ENCODE measurements at regions not wholly inside any gene's neighbourhood (a gene's known extent, or its start where the extent isn't known, plus 50 kb on each side); places are given as distances from the start of the nearest gene placed in this dataset.

- H3K9ac ChIP-seq (ENCODE audit: low read length): no peak overlapping the region
- H3K9me2 ChIP-seq (replicated peaks; ENCODE audit: insufficient read depth, low read length): no peaks in the 10 kb centered on the region
- H3K79me2 ChIP-seq (ENCODE audit: low read length): no peaks in the 10 kb centered on the region
- H4K20me1 ChIP-seq (ENCODE audit: insufficient read depth, low read length): no peaks in the 10 kb centered on the region
- no peak overlapping the region for H3K4me2 ChIP-seq (ENCODE audit: low read depth, low read length)
- no peak for DNase-seq
- peaks cover 90% of the 10 kb centered on the region for H3K27me3 ChIP-seq (replicated peaks; ENCODE audit: insufficient read depth, low read length)
- no peaks in the 10 kb centered on the region for H3F3A ChIP-seq (ENCODE audit: insufficient read depth, low read length)
- TF ChIP-seq CTCF (IDR thresholded peaks at IDR 0.05; ENCODE audit: low read length) (no peak), EZH2phosphoT487 (IDR thresholded peaks at IDR 0.05; ENCODE audit: low read length) (no peak), EZH2 (optimal IDR thresholded peaks at IDR 0.05; ENCODE audit: low read depth, low read length) (no peak)
- H3K4me1 ChIP-seq (ENCODE audit: low read length): no peaks in the 10 kb centered on the region
- H3K27ac ChIP-seq (ENCODE audit: low read length): no peak overlapping the region
- no peaks in the 10 kb centered on the region for H3K36me3 ChIP-seq (replicated peaks; ENCODE audit: insufficient read depth, low read length)
- no peak overlapping the region for H2AFZ ChIP-seq (ENCODE audit: low read length)
- H3K9me3 ChIP-seq (replicated peaks; ENCODE audit: insufficient read depth, low read length): no peaks in the 10 kb centered on the region
- no peak overlapping the region for H3K4me3 ChIP-seq (ENCODE audit: low read length)
These were observed 164.3 kb upstream of the ZC3H12A start for GRCh38 chr1:37310064-37310463.

- TF ChIP-seq CTCF (IDR thresholded peaks at IDR 0.05; ENCODE audit: low read length) (no peak), EZH2 (optimal IDR thresholded peaks at IDR 0.05; ENCODE audit: low read depth, low read length) (no peak), EZH2phosphoT487 (IDR thresholded peaks at IDR 0.05; ENCODE audit: low read length) (no peak)
- Histone ChIP-seq H3K4me2 (ENCODE audit: low read depth, low read length) (no peak overlapping the region), H3K4me1 (ENCODE audit: low read length) (no peaks in the 10 kb centered on the region), H3K27me3 (replicated peaks; ENCODE audit: insufficient read depth, low read length) (peaks cover 90% of the 10 kb centered on the region), H4K20me1 (ENCODE audit: insufficient read depth, low read length) (no peaks in the 10 kb centered on the region), H3F3A (ENCODE audit: insufficient read depth, low read length) (no peaks in the 10 kb centered on the region), H3K9ac (ENCODE audit: low read length) (no peak overlapping the region), H3K36me3 (replicated peaks; ENCODE audit: insufficient read depth, low read length) (no peaks in the 10 kb centered on the region), H3K9me3 (replicated peaks; ENCODE audit: insufficient read depth, low read length) (no peaks in the 10 kb centered on the region), H3K4me3 (ENCODE audit: low read length) (no peak overlapping the region), H3K27ac (ENCODE audit: low read length) (no peak overlapping the region), H2AFZ (ENCODE audit: low read length) (no peak overlapping the region), H3K9me2 (replicated peaks; ENCODE audit: insufficient read depth, low read length) (no peaks in the 10 kb centered on the region), H3K79me2 (ENCODE audit: low read length) (no peaks in the 10 kb centered on the region)
- DNase-seq: no peak
These were observed 159.0 kb upstream of the ZC3H12A start for GRCh38 chr1:37315371-37315846.

DNA sequence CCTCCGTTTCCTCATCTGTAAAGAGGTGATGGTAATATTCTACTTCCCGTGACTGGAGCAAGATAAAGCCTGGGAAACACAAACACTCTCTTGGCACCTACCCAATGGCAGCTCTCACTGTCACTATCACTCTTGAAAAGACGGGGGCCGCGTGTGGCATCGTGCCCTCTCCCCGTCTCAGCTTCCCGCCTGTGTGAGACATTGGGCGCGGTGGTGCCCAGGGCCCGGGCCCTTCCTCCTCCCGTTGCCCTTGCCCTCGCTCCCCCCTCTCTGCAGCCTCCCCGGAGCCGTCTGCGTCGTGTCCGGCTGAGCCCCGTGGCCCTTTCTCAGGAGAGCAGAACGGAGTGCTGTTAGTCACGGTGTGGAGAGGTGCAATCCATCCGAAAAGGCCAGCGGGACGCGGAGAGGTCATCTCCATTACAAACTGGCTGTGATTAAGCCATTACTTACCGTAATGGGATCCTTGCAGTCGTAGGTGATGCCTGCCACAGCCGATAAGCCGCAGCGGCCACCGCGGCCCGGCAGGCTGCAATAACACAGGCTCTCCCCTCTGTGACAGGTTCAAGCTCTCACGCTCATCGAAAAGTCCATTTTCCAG is 156.4 kb upstream of the ZC3H12A start:
- peaks cover 97% of the 10 kb centered on the region for H3K27me3 ChIP-seq (replicated peaks; ENCODE audit: insufficient read depth, low read length)
- H3K9me3 ChIP-seq (replicated peaks; ENCODE audit: insufficient read depth, low read length): no peaks in the 10 kb centered on the region
- H3K4me1 ChIP-seq (ENCODE audit: low read length): no peaks in the 10 kb centered on the region
- TF ChIP-seq CTCF (IDR thresholded peaks at IDR 0.05; ENCODE audit: low read length) (no peak), EZH2phosphoT487 (IDR thresholded peaks at IDR 0.05; ENCODE audit: low read length) (no peak), EZH2 (optimal IDR thresholded peaks at IDR 0.05; ENCODE audit: low read depth, low read length) (no peak)
- H3K9me2 ChIP-seq (replicated peaks; ENCODE audit: insufficient read depth, low read length): no peaks in the 10 kb centered on the region
- no peaks in the 10 kb centered on the region for H4K20me1 ChIP-seq (ENCODE audit: insufficient read depth, low read length)
- H3K9ac ChIP-seq (ENCODE audit: low read length): no peak overlapping the region
- DNase-seq: no peak
- H3K4me2 ChIP-seq (ENCODE audit: low read depth, low read length): no peak overlapping the region
- no peaks in the 10 kb centered on the region for H3K79me2 ChIP-seq (ENCODE audit: low read length)
- no peak overlapping the region for H2AFZ ChIP-seq (ENCODE audit: low read length)
- H3K36me3 ChIP-seq (replicated peaks; ENCODE audit: insufficient read depth, low read length): no peaks in the 10 kb centered on the region
- H3F3A ChIP-seq (ENCODE audit: insufficient read depth, low read length): no peaks in the 10 kb centered on the region
- no peak overlapping the region for H3K27ac ChIP-seq (ENCODE audit: low read length)
- H3K4me3 ChIP-seq (ENCODE audit: low read length): no peak overlapping the region

Data from MM.1S (cell line).